GM12875 (cell line): ENCODE measurements at regions not wholly inside any gene's neighbourhood (a gene's known extent, or its start where the extent isn't known, plus 50 kb on each side); places are given as distances from the start of the nearest gene placed in this dataset.

Experiments
- H3K4me3 ChIP-seq: one replicate; pipeline ENCODE4 v1.5.1; 2011; ENCODE audit warnings: low read depth, low read length, control low read depth
- CTCF ChIP-seq: IDR thresholded peaks from 2 replicates; pipeline ENCODE4 v1.5.1; 2011; ENCODE audit warnings: low read depth, mild to moderate bottlenecking, control low read depth, inconsistent platforms, low read length, moderate library complexity, borderline replicate concordance; ENCODE audit not compliant: insufficient read depth

GRCh38 chr9:113665064-113665463 is 201.5 kb downstream of the RGS3 start:
- no peak overlapping the region for H3K4me3 ChIP-seq
- TF ChIP-seq CTCF: no peak

- no peak for TF ChIP-seq CTCF
- H3K4me3 ChIP-seq: no peak overlapping the region
Measured at GRCh38 chr9:113665756-113666155, 202.2 kb downstream of the RGS3 start.

GRCh38 chr9:113668061-113668460 is 204.5 kb downstream of the RGS3 start:
- H3K4me3 ChIP-seq: no peak overlapping the region
- TF ChIP-seq CTCF: no peak

GRCh38 chr9:113669522-113670115 is 206.1 kb downstream of the RGS3 start:
- no peak overlapping the region for H3K4me3 ChIP-seq
- no peak for TF ChIP-seq CTCF

- TF ChIP-seq CTCF: no peak
- H3K4me3 ChIP-seq: no peak overlapping the region
Measured at GRCh38 chr9:113673726-113674125, 202.4 kb upstream of the ZNF618 start.

- TF ChIP-seq CTCF: no peak
- H3K4me3 ChIP-seq: no peak overlapping the region
Measured at GRCh38 chr9:113674436-113674835, 201.7 kb upstream of the ZNF618 start.

- H3K4me3 ChIP-seq: no peak overlapping the region
- TF ChIP-seq CTCF: no peak
Measured at GRCh38 chr9:113675475-113675941, 200.6 kb upstream of the ZNF618 start.
